ENCODE measurements at regions not wholly inside any gene's neighbourhood (a gene's known extent, or its start where the extent isn't known, plus 50 kb on each side); places are given as distances from the start of the nearest gene placed in this dataset.

DNA sequence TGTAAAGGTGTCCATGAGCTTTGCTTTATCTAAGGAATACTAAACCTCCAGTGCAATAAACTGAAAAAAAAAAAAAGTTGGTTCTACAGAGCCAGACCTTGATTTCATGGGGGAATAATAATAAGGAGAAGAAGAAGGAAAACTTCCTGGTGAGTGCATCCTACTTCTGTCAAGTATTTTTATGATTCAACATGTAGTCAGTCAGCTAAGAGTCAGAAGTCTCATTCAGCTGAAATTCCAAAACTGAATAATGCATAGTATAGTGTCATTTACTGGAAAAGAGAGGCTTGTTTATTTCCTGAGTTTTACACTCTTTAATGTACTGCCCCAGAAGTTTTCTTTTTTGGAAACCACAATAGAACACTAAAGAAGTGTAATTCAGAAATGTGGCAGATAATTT, 77.8 kb upstream of the TACR1 start:
- no peak for DNase-seq (ENCODE audit: low spot score)

DNA sequence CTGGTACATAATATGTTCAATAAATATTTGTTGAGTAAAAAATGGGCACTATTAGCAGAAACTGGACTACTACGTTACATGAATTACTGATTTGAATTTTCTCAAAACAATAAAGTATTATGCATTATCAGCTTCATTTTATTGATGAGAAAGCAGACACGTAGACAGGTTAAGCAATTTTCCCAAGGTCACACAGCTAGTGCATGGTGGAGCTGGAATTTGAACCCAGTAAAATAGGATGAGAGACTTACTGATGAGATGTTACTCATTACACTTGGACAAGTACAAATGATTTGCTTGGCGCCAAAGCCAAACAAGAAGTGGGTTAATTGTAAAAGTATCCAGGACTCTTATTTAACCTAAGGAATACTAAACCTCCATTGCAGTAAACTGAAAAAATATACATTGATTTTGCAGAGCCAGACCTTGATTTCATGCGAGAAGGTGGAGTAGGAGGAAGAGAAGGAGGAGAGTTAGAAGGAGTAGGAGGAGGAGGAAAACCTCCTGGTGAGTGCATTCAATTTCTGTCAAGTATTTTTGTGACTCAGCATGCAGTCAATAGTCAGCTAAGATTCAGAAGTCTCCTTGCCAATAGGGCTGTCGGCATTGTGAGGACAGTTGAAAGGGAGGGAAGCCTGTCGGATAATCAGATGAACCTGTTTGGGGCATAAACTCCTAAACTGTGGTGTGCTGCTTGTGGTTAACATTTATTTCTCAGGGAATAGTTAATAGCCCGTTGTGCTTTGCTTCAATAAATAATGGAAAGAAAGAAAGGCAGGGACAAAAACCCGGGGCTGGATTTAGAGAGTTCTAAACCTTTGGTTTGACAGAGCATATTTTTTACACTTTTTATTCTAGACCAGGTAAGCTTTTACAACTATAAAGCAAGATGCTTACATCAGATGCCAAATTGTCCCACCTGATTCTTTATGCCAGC, 77.0 kb upstream of the TACR1 start:
- no peak for DNase-seq (ENCODE audit: low spot score)

DNA sequence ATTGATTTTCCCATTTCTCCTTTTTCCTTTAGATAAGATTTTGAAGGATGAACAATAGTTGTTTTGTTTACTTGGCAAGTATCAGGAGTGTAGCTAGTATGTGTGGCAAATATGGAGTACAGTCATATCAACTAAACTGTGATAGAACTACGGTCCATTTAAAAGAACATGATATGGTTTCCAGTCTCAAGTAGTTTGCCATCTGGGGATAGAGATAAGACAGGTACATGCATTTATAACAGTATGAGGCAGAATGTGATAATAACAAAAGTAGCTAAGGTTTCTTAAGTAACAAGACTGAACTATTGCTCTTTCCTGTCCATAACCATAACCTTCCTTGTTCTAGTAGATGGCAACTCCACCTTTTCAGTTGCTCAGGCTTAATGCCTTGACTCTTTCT, 75.6 kb upstream of the TACR1 start:
- no peak for DNase-seq (ENCODE audit: low spot score)

DNA sequence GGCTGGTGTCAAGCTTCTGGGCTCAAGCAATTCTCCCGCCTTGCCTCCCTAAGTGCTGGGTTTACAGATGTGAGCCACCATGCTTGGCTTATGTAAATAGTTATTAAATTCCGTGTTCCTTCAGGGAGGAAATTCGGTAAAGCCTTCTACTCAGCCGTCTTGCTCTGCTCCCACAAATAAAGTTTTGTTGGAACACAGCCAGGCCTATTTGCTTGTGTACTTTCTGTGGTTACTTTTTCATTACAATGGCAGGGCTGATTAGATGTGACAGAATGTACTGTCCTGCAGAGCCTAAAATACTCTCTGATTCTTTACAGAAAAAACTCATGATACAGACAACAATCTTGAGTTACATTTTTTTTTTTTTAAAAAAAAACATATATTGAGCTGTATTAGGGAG, 68.8 kb upstream of the TACR1 start:
- DNase-seq (ENCODE audit: low spot score), result no peak

DNA sequence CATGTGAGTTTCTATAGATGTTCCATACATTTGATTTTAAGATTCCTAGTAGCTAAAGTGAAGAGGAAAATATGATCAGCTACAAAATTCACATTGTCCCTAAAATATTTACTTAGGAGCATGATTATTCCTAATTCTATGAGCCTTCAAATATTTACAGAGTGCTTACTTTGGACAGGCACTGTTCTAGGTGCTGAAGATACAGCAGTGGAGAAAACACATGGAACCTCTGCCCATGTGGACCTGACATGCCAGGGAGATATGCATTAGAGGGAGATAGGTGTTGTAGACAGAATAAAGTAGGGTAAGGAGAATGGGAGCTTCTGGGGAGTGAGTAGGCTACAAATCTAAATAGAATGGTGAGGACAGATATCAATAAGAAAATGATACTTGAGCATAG, 62.6 kb upstream of the TACR1 start:
- DNase-seq (ENCODE audit: low spot score), result no peak

DNA sequence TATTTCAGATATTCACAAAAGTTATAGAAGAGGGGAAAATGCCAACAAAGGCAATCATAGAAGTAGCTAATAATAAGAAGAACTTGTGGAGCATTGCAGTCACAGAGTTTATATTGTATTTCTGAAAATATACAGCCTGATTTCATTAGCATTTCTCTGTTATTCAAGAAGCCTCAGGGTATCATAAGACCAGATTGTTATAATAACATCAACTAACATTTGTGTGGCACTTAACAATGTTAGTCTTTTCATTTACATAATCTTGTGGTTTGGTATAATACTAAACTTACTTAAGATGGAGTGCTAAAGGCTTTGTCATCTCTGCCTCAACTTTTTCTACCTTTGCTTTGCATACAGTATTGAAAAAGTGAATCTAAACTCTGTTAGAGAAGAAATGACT, 61.6 kb upstream of the TACR1 start:
- DNase-seq (ENCODE audit: low spot score), result no peak

DNA sequence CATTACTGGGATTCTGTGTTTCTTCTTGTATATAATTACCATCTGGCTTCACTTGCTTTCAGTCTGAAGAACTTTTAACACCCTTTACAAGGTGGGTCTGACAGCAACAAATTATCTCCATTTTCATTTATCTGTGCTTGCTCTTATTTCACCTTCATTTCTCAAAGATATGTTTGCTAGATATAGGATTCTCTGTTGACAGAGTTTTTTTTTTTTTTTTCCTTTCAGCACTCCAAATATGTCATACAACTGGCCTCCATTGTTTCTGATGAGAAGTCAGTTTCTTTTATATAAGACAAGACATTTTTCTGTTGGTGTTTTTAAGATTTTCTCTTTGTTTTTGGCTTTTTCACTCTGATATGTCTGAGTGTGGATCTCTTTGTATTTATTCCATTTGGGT, 59.3 kb upstream of the TACR1 start:
- no peak for DNase-seq (ENCODE audit: low spot score)

DNA sequence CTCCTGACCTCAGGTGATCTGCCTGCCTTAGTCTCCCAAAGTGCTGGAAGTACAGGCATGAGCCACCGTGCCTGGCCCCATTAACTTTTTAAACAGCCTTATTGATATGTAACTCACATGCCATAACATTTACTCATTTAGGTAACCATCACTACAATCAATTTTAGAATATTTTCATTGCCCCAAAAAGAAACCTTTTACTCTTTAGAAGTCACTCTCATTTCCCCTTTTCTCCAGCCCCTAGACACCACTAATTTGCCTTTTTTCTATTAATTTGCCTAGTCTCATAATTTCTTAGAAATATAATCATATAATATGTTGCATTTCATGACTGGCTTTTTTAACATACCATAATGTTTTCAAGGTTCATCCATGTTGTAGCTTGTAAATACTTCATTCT, 57.2 kb upstream of the TACR1 start:
- DNase-seq (ENCODE audit: low spot score), result no peak

DNA sequence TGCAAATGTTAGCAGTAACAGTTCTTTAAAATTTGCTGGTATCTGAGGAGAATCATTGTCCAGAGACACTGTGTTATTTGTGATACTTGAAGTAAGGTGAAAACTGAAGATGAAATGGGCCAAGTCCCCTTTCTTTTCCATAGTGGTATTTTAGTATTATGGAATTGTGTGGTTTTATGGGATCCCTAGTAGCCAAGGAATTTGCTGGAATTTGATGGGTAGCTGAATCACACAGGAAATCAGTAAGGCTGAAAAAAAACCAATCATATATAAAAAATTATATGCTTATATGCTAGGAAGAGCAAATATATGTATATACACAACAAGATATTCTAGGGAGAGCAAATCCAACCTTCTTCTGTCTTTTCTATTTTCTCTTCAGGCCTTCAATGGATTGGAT, 54.2 kb upstream of the TACR1 start:
- no peak for DNase-seq (ENCODE audit: low spot score)

DNA sequence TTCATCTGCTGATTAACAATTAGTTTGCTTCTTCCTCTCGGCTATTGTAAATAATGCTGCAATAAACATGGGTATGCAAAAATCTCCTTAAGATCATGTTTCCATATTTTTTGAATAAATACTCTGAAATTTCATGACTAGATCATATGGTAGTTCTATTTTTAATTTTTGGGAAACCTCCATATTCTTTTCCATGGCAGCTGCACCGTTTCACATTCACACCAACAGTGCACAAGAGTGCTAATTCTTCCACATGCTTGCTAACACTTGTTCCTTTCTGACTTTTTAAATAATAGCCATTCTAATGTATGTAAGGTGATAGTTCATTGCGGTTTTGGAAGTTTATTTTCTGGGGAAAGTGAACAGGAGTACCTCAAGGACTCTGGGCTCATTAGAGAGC, 52.6 kb upstream of the TACR1 start:
- no peak for DNase-seq (ENCODE audit: low spot score)
